HEK293T (cell line): ENCODE measurements at regions not wholly inside any gene's neighbourhood (a gene's known extent, or its start where the extent isn't known, plus 50 kb on each side); places are given as distances from the start of the nearest gene placed in this dataset.
"Not testable (repeated sequence)": the region's sequence is repeated elsewhere in the genome, so short reads cannot be mapped to it uniquely, and the experiment has no call there.

ENCODE experiments used
- CTCF ChIA-PET: fragments of 350-600 bp; formaldehyde crosslinking; extraction: SDS; loops from one replicate; lab custom pipeline; 2021; ENCODE audit warnings: antibody characterized with exemption, inconsistent platforms; lab: Yijun Ruan, JAX
- POLR2A ChIA-PET: fragments of 350-600 bp; formaldehyde crosslinking; extraction: SDS; loops from one replicate; lab custom pipeline; 2020; ENCODE audit warnings: antibody characterized with exemption, inconsistent platforms; lab: Yijun Ruan, JAX
- DNase-seq: peaks from one replicate; pipeline ENCODE4 v3.0.0; 2012; ENCODE audit warnings: mixed read lengths; ENCODE audit errors: extremely low spot score
- ARNT ChIP-seq: fragments of 450-650 bp; IDR thresholded peaks from 2 replicates; pipeline ENCODE4 v1.6.1; 2017; ENCODE audit warnings: mild to moderate bottlenecking
- BHLHE40 ChIP-seq: fragments of 450-650 bp; IDR thresholded peaks from 2 replicates; pipeline ENCODE4 v1.6.1; 2016; ENCODE audit warnings: mild to moderate bottlenecking, moderate library complexity, borderline replicate concordance
- CTBP1 ChIP-seq: fragments of 450-650 bp; IDR thresholded peaks from 2 replicates; pipeline ENCODE4 v1.6.1; 2016; ENCODE audit warnings: borderline replicate concordance
- ELF4 ChIP-seq: fragments of 450-650 bp; IDR thresholded peaks from 2 replicates; pipeline ENCODE4 v1.6.1; 2017; ENCODE audit warnings: antibody characterized with exemption
- FOXA1 ChIP-seq: fragments of 450-650 bp; IDR thresholded peaks from 2 replicates; pipeline ENCODE4 v1.6.1; 2016; ENCODE audit warnings: mild to moderate bottlenecking
- FOXK2 ChIP-seq: fragments of 450-650 bp; IDR thresholded peaks from 2 replicates; pipeline ENCODE4 v1.6.1; 2016; ENCODE audit warnings: mild to moderate bottlenecking
- FOXM1 ChIP-seq: fragments of 450-650 bp; IDR thresholded peaks from 2 replicates; pipeline ENCODE4 v1.6.1; 2017; ENCODE audit warnings: mild to moderate bottlenecking, borderline replicate concordance
- HDGF ChIP-seq: fragments of 450-650 bp; IDR thresholded peaks from 2 replicates; pipeline ENCODE4 v1.6.1; 2017; ENCODE audit warnings: antibody characterized with exemption, borderline replicate concordance
- L3MBTL2 ChIP-seq: fragments of 450-650 bp; conservative IDR thresholded peaks from 2 replicates; pipeline ENCODE4 v1.6.1; 2016; ENCODE audit warnings: mild to moderate bottlenecking
- LEF1 ChIP-seq: fragments of 450-650 bp; IDR thresholded peaks from 2 replicates; pipeline ENCODE4 v1.6.1; 2017; ENCODE audit warnings: mild to moderate bottlenecking, borderline replicate concordance
- NFRKB ChIP-seq: fragments of 450-650 bp; IDR thresholded peaks from 2 replicates; pipeline ENCODE4 v1.6.1; 2016; ENCODE audit warnings: mild to moderate bottlenecking, moderate library complexity
- PKNOX1 ChIP-seq: fragments of 450-650 bp; IDR thresholded peaks from 2 replicates; pipeline ENCODE4 v1.6.1; 2016
- SP1 ChIP-seq: fragments of 450-650 bp; IDR thresholded peaks from 2 replicates; pipeline ENCODE4 v1.6.1; 2017
- SUZ12 ChIP-seq: fragments of 450-650 bp; IDR thresholded peaks from 2 replicates; pipeline ENCODE4 v1.6.1; 2016; ENCODE audit warnings: mild to moderate bottlenecking
- TARDBP ChIP-seq: fragments of 450-650 bp; IDR thresholded peaks from 2 replicates; pipeline ENCODE4 v1.6.1; 2016
- ZNF384 ChIP-seq: fragments of 450-650 bp; IDR thresholded peaks from 2 replicates; pipeline ENCODE4 v1.6.1; 2016

- TF ChIP-seq PKNOX1 = peak; percentile 42
- no peak for TF ChIP-seq HDGF
- CTCF ChIA-PET = no interaction called here
- POLR2A ChIA-PET = no interaction called here
- DNase-seq = no peak
Measured at GRCh38 chr3:73148206-73148605, 86.7 kb downstream of the EBLN2 start.

- TF ChIP-seq FOXM1 (no peak), PKNOX1 (no peak), SUZ12 (no peak), FOXA1 (no peak), SP1 (no peak), ARNT (no peak), FOXK2 (no peak), BHLHE40 (no peak), LEF1 (no peak), L3MBTL2 (no peak), TARDBP (no peak), ELF4 (no peak), ZNF384 (no peak), HDGF (no peak), NFRKB (no peak), CTBP1 (no peak)
- no peak for DNase-seq
- ChIA-PET POLR2A (no interaction called here), CTCF (no interaction called here)
Measured at GRCh38 chr3:73148682-73149081, 87.2 kb downstream of the EBLN2 start.

- DNase-seq = no peak
- ChIA-PET POLR2A (no interaction called here), CTCF (interaction anchor here (0.6 kb wide), 1 partner anchor 89 kb away, joined by 3 read pairs; no protein-coding TSS in a partner anchor)
- TF ChIP-seq ZNF384 = no peak
- no peak for TF ChIP-seq FOXA1
- no peak for TF ChIP-seq ARNT
- TF ChIP-seq PKNOX1 = peak; percentile 55
Measured at GRCh38 chr3:73150369-73151130, 89.1 kb downstream of the EBLN2 start.

GRCh38 chr3:73152571-73152970 lies 91.1 kb downstream of the EBLN2 start:
- DNase-seq, CTCF ChIA-PET, POLR2A ChIA-PET: not testable (repeated sequence)

- DNase-seq, POLR2A ChIA-PET, CTCF ChIA-PET: not testable (repeated sequence)
Measured at GRCh38 chr3:73153057-73153456, 91.6 kb downstream of the EBLN2 start.

GRCh38 chr3:73154261-73154660 lies 92.8 kb downstream of the EBLN2 start:
- POLR2A ChIA-PET, DNase-seq, CTCF ChIA-PET: not testable (repeated sequence)

- DNase-seq, CTCF ChIA-PET, POLR2A ChIA-PET: not testable (repeated sequence)
Measured at GRCh38 chr3:73155441-73155840, 94.0 kb downstream of the EBLN2 start.

GRCh38 chr3:73164622-73165021 lies 103.2 kb downstream of the EBLN2 start:
- no peak for DNase-seq
- CTCF ChIA-PET = no interaction called here
- POLR2A ChIA-PET = no interaction called here
- TF ChIP-seq NFRKB = no peak
- TF ChIP-seq FOXA1 = no peak

- CTCF ChIA-PET = no interaction called here
Measured at GRCh38 chr3:73175698-73176097, 114.2 kb downstream of the EBLN2 start.

More at GRCh38 chr3:73175698-73176097, 114.2 kb downstream of the EBLN2 start:
- DNase-seq = no peak
- POLR2A ChIA-PET = no interaction called here
- TF ChIP-seq L3MBTL2 = no peak
- TF ChIP-seq ARNT = no peak
- no peak for TF ChIP-seq FOXM1
- TF ChIP-seq FOXK2 = no peak
- no peak for TF ChIP-seq ELF4
- TF ChIP-seq CTBP1 = no peak
- no peak for TF ChIP-seq BHLHE40
- TF ChIP-seq NFRKB = no peak
- no peak for TF ChIP-seq LEF1
- no peak for TF ChIP-seq HDGF
- TF ChIP-seq TARDBP = no peak
- TF ChIP-seq FOXA1 = no peak
- TF ChIP-seq ZNF384 = no peak
- TF ChIP-seq SUZ12 = no peak
- TF ChIP-seq PKNOX1 = no peak
